ENCODE measurements at regions not wholly inside any gene's neighbourhood (a gene's known extent, or its start where the extent isn't known, plus 50 kb on each side); places are given as distances from the start of the nearest gene placed in this dataset.

- TF ChIP-seq, protein P1, sequence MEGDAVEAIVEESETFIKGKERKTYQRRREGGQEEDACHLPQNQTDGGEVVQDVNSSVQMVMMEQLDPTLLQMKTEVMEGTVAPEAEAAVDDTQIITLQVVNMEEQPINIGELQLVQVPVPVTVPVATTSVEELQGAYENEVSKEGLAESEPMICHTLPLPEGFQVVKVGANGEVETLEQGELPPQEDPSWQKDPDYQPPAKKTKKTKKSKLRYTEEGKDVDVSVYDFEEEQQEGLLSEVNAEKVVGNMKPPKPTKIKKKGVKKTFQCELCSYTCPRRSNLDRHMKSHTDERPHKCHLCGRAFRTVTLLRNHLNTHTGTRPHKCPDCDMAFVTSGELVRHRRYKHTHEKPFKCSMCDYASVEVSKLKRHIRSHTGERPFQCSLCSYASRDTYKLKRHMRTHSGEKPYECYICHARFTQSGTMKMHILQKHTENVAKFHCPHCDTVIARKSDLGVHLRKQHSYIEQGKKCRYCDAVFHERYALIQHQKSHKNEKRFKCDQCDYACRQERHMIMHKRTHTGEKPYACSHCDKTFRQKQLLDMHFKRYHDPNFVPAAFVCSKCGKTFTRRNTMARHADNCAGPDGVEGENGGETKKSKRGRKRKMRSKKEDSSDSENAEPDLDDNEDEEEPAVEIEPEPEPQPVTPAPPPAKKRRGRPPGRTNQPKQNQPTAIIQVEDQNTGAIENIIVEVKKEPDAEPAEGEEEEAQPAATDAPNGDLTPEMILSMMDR (conservative IDR thresholded peaks at IDR 0.05 in 1 of 2, IDR thresholded peaks at IDR 0.05 in 1 of 2; ENCODE audit: extremely low read depth in 1 of 2, insufficient read depth in 1 of 2, low read depth in 1 of 2, low read length in 2 of 2), result no peak
- TF ChIP-seq EZH2 (IDR thresholded peaks at IDR 0.05; ENCODE audit: borderline replicate concordance, low read length), result no peak
These were observed 757.6 kb downstream of the SEMA5A start for GRCh38 chr5:8788246-8788645.
